Fibroblast of lung (primary cell): ENCODE measurements at regions not wholly inside any gene's neighbourhood (a gene's known extent, or its start where the extent isn't known, plus 50 kb on each side); places are given as distances from the start of the nearest gene placed in this dataset.

ENCODE experiments used
- DNase-seq, 2 donors: peaks; one replicate each; pipeline versions ENCODE4 v3.0.0 to v3.0.0-alpha.2; 2010; ENCODE audit warnings: low read depth in 2 of 2
- H2AFZ ChIP-seq: 2 replicates; pipeline ENCODE4 v1.5.1; 2012; ENCODE audit warnings: low read length, control low read depth, inconsistent platforms
- H3K27ac ChIP-seq: 2 replicates; pipeline ENCODE4 v1.5.1; 2011; ENCODE audit warnings: low read length, control low read depth; ENCODE audit not compliant: insufficient read depth
- H3K27me3 ChIP-seq: 2 replicates; pipeline ENCODE4 v1.5.1; 2011; ENCODE audit warnings: mild to moderate bottlenecking, low read length; ENCODE audit not compliant: control insufficient read depth, insufficient read depth
- H3K36me3 ChIP-seq: 2 replicates; pipeline ENCODE4 v1.5.1; 2011; ENCODE audit warnings: low read length; ENCODE audit not compliant: control insufficient read depth, insufficient read depth
- H3K4me1 ChIP-seq: 2 replicates; pipeline ENCODE4 v1.5.1; 2011; ENCODE audit warnings: low read length; ENCODE audit not compliant: control insufficient read depth, insufficient read depth; ENCODE audit errors: extremely low read depth
- H3K4me2 ChIP-seq: 2 replicates; pipeline ENCODE4 v1.5.1; 2011; ENCODE audit warnings: low read length, control low read depth; ENCODE audit not compliant: insufficient read depth; ENCODE audit errors: extremely low read depth
- H3K4me3 ChIP-seq, 4 experiments: fragments of 200-600 bp in 1 of 4; sonication (generic) in 1 of 4; replicated peaks in 1 of 4; 2 replicates each; pipeline ENCODE4 v1.5.1; 2011 to 2016; ENCODE audit warnings: low read length in 4 of 4, low read depth in 3 of 4, mild to moderate bottlenecking in 3 of 4, control low read depth in 2 of 4, inconsistent platforms in 1 of 4, mixed read lengths in 1 of 4; ENCODE audit not compliant: insufficient read depth in 1 of 4; ENCODE audit errors: control extremely low read depth in 1 of 4
- H3K79me2 ChIP-seq: 2 replicates; pipeline ENCODE4 v1.5.1; 2012; ENCODE audit warnings: mild to moderate bottlenecking, low read length, inconsistent platforms; ENCODE audit not compliant: control insufficient read depth, insufficient read depth
- H3K9ac ChIP-seq: 2 replicates; pipeline ENCODE4 v1.5.1; 2011; ENCODE audit warnings: mild to moderate bottlenecking, low read length, control low read depth; ENCODE audit not compliant: insufficient read depth
- H3K9me3 ChIP-seq: 2 replicates; pipeline ENCODE4 v1.5.1; 2012; ENCODE audit warnings: low read depth, low read length; ENCODE audit not compliant: control insufficient read depth, insufficient read depth
- H4K20me1 ChIP-seq: 2 replicates; pipeline ENCODE4 v1.5.1; 2011; ENCODE audit warnings: low read length; ENCODE audit not compliant: control insufficient read depth, insufficient read depth; ENCODE audit errors: extremely low read depth
- CTCF ChIP-seq, 2 donors: IDR thresholded peaks in 1 of 2; conservative IDR thresholded peaks in 1 of 2; 1 replicate in 1 of 2; 2 replicates in 1 of 2; pipeline ENCODE4 v1.5.1; 2011 to 2012; ENCODE audit warnings: low read length in 2 of 2, control low read depth in 1 of 2, inconsistent platforms in 1 of 2, low read depth in 1 of 2, mild to moderate bottlenecking in 1 of 2
- EZH2 ChIP-seq: IDR thresholded peaks from 2 replicates; pipeline ENCODE4 v1.5.1; 2012; ENCODE audit warnings: low read length, control low read depth, mild to moderate bottlenecking; ENCODE audit errors: missing control alignments

DNA sequence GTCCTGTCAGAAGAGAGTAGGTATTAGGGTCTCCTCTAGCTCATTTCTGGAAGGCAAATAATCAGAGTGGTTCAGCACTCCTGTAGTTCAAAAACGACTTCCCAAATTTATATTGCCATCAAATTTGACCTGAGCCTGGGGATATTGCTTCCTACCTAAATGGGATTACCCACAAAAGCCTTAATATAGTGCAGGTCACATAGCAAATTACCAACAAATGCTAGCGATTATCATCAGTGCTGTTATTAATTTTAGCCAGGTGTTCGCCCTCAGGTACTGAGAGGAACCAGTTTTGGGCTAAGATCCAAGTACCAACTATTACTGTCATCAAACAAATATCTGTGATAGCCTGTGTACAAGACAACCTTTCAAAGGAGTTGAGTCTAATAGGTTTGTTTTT, 661.8 kb upstream of the PTBP2 start:
- H2AFZ ChIP-seq = no peak overlapping the region
- no peaks in the 10 kb centered on the region for H3K79me2 ChIP-seq
- no peak overlapping the region for H3K4me3 ChIP-seq
- no peaks in the 10 kb centered on the region for H3K9me3 ChIP-seq
- no peaks in the 10 kb centered on the region for H3K27me3 ChIP-seq
- no peak for DNase-seq
- H3K27ac ChIP-seq = no peak overlapping the region
- no peak for TF ChIP-seq EZH2
- TF ChIP-seq CTCF (conservative IDR thresholded peaks at IDR 0.05 in 1 of 2, IDR thresholded peaks at IDR 0.05 in 1 of 2; ENCODE audit: low read depth in 1 of 2, low read length in 2 of 2) = no peak
- H3K9ac ChIP-seq = no peak overlapping the region
- H3K36me3 ChIP-seq = no peaks in the 10 kb centered on the region
- no peaks in the 10 kb centered on the region for H4K20me1 ChIP-seq
- no peaks in the 10 kb centered on the region for H3K4me1 ChIP-seq
- no peak overlapping the region for H3K4me2 ChIP-seq

- no peak overlapping the region for H3K9ac ChIP-seq
- H2AFZ ChIP-seq = no peak overlapping the region
- no peaks in the 10 kb centered on the region for H3K4me1 ChIP-seq
- DNase-seq = no peak
- H3K4me3 ChIP-seq = no peak overlapping the region
- H3K9me3 ChIP-seq = no peaks in the 10 kb centered on the region
- H3K36me3 ChIP-seq = no peaks in the 10 kb centered on the region
- H4K20me1 ChIP-seq = no peaks in the 10 kb centered on the region
- TF ChIP-seq EZH2 (no peak), CTCF (conservative IDR thresholded peaks at IDR 0.05 in 1 of 2, IDR thresholded peaks at IDR 0.05 in 1 of 2; ENCODE audit: low read depth in 1 of 2, low read length in 2 of 2) (no peak)
- no peak overlapping the region for H3K4me2 ChIP-seq
- H3K79me2 ChIP-seq = no peaks in the 10 kb centered on the region
- no peaks in the 10 kb centered on the region for H3K27me3 ChIP-seq
- no peak overlapping the region for H3K27ac ChIP-seq
Observed at GRCh38 chr1:96060621-96061020, 661.0 kb upstream of the PTBP2 start.

- peak; percentile 19 to 51 for DNase-seq
- H3K9ac ChIP-seq = no peak overlapping the region
- H3K4me3 ChIP-seq = no peak overlapping the region
- H3K4me2 ChIP-seq = no peak overlapping the region
- H3K4me1 ChIP-seq = no peaks in the 10 kb centered on the region
- no peaks in the 10 kb centered on the region for H3K36me3 ChIP-seq
- H3K9me3 ChIP-seq = no peaks in the 10 kb centered on the region
- TF ChIP-seq CTCF (conservative IDR thresholded peaks at IDR 0.05 in 1 of 2, IDR thresholded peaks at IDR 0.05 in 1 of 2; ENCODE audit: low read depth in 1 of 2, low read length in 2 of 2) (no peak), EZH2 (no peak)
- no peak overlapping the region for H3K27ac ChIP-seq
- no peaks in the 10 kb centered on the region for H4K20me1 ChIP-seq
- H2AFZ ChIP-seq = no peak overlapping the region
- no peaks in the 10 kb centered on the region for H3K79me2 ChIP-seq
- H3K27me3 ChIP-seq = no peaks in the 10 kb centered on the region
Observed at GRCh38 chr1:96072021-96072420, 649.6 kb upstream of the PTBP2 start.
